ACHN (cell line): ENCODE measurements at regions not wholly inside any gene's neighbourhood (a gene's known extent, or its start where the extent isn't known, plus 50 kb on each side); places are given as distances from the start of the nearest gene placed in this dataset.
"Not testable (repeated sequence)": the region's sequence is repeated elsewhere in the genome, so short reads cannot be mapped to it uniquely, and the experiment has no call there.

Experiments
- DNase-seq: peaks from one replicate; pipeline ENCODE4 v3.0.0-alpha.2; 2015
- in situ Hi-C: cut with HindIII; loops from 2 replicates; pipeline ENCODE4 v1.10.0; 2017; ENCODE audit warnings: low sequenced_read_pairs, low pct_ligation_motif_present, low pct_unique_long_range_greater_than_20kb

GRCh38 chr6:93848031-93848742 lies 428.8 kb upstream of the EPHA7 start:
- in situ Hi-C loops: no loop called here
- no peak for DNase-seq

- in situ Hi-C loops: no loop called here
- no peak for DNase-seq
Measured at GRCh38 chr6:93842178-93842577, 422.8 kb upstream of the EPHA7 start.

GRCh38 chr6:93835451-93836145 lies 416.2 kb upstream of the EPHA7 start:
- in situ Hi-C loops, DNase-seq: not testable (repeated sequence)

GRCh38 chr6:93835026-93835425 lies 415.7 kb upstream of the EPHA7 start:
- in situ Hi-C loops, DNase-seq: not testable (repeated sequence)

GRCh38 chr6:93833326-93833725 lies 414.0 kb upstream of the EPHA7 start:
- DNase-seq, in situ Hi-C loops: not testable (repeated sequence)

GRCh38 chr6:93829757-93830156 lies 410.4 kb upstream of the EPHA7 start:
- in situ Hi-C loops: not testable (repeated sequence)

GRCh38 chr6:93829009-93829408 lies 409.6 kb upstream of the EPHA7 start:
- DNase-seq: no peak
- in situ Hi-C loops: no loop called here

More at GRCh38 chr6:93829757-93830156, 410.4 kb upstream of the EPHA7 start:
- DNase-seq: not testable (repeated sequence)

- in situ Hi-C loops: no loop called here
- no peak for DNase-seq
Measured at GRCh38 chr6:93828553-93828952, 409.2 kb upstream of the EPHA7 start.

GRCh38 chr6:93827728-93828127 lies 408.4 kb upstream of the EPHA7 start:
- in situ Hi-C loops: no loop called here
- DNase-seq: no peak

- in situ Hi-C loops: no loop called here
- DNase-seq: no peak
Measured at GRCh38 chr6:93825950-93826349, 406.6 kb upstream of the EPHA7 start.

GRCh38 chr6:93823489-93823888 lies 404.1 kb upstream of the EPHA7 start:
- no peak for DNase-seq
- in situ Hi-C loops: loop anchor here (25.0 kb wide), 1 partner anchor 239 kb away; no protein-coding TSS in a partner anchor

- DNase-seq: no peak
- in situ Hi-C loops: loop anchor here (25.0 kb wide), 1 partner anchor 240 kb away; no protein-coding TSS in a partner anchor
Measured at GRCh38 chr6:93822434-93823265, 403.3 kb upstream of the EPHA7 start.

GRCh38 chr6:93821953-93822352 lies 402.6 kb upstream of the EPHA7 start:
- in situ Hi-C loops: loop anchor here (25.0 kb wide), 1 partner anchor 240 kb away; no protein-coding TSS in a partner anchor
- DNase-seq: no peak

- DNase-seq: no peak
- in situ Hi-C loops: loop anchor here (25.0 kb wide), 1 partner anchor 242 kb away; no protein-coding TSS in a partner anchor
Measured at GRCh38 chr6:93820465-93821082, 401.2 kb upstream of the EPHA7 start.

GRCh38 chr6:93819189-93819588 lies 399.8 kb upstream of the EPHA7 start:
- in situ Hi-C loops: loop anchor here (25.0 kb wide), 1 partner anchor 243 kb away; no protein-coding TSS in a partner anchor
- DNase-seq: peak; percentile 18

GRCh38 chr6:93817937-93818336 lies 398.6 kb upstream of the EPHA7 start:
- in situ Hi-C loops: loop anchor here (25.0 kb wide), 1 partner anchor 244 kb away; no protein-coding TSS in a partner anchor
- DNase-seq: no peak

- in situ Hi-C loops: loop anchor here (25.0 kb wide), 1 partner anchor 256 kb away; no protein-coding TSS in a partner anchor
- no peak for DNase-seq
Measured at GRCh38 chr6:93806409-93807270, 387.3 kb upstream of the EPHA7 start.
